Fibroblast of skin of left quadriceps (primary cell): ENCODE measurements at regions not wholly inside any gene's neighbourhood (a gene's known extent, or its start where the extent isn't known, plus 50 kb on each side); places are given as distances from the start of the nearest gene placed in this dataset.
A peak's percentile ranks its signal among the peaks of the same experiment; 100 is the strongest.

ENCODE experiments used
- DNase-seq, 2 experiments: peaks; one replicate each; pipeline ENCODE4 v3.0.0-alpha.2; 2013; ENCODE audit warnings: low read depth in 2 of 2

DNA sequence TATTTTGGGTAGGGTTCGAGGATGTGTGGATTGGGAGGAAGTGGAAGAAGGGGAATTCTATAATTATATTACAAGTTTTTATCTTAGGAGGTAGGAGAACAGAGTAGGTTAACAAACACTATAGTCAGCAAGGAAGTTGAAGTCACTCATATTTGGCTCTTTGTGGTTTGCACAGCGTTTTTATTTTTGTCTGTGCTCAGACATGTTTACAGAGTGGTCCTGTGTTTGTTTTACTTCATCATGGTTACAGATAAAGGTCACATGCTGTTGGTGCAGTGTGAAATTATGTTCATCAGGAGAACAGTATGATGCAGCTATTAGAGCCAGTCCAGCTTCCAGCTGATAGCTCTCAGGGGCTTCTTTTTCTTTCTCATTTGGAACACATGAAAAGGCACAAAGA lies 299.9 kb upstream of the SFRP2 start:
- no peak for DNase-seq

DNA sequence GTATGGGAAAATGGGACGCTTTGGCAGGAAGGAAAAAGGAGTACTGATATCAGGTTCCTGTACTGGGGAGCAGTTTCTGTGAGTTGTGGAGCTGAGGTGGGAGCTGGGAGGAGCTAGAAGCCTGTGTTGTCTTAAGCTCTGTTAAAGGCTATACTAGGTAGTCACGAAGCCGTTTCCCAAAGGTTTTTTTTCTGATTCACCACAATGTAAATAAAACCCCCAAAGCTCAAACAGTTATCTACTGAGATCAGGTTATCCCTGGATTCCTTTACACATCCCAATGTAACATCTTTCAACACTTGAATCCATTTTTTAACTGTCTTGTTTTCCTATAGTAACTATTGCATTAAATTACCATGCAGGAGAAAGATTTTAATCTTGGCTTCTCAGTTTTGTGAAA lies 297.4 kb upstream of the SFRP2 start:
- DNase-seq, result no peak

DNA sequence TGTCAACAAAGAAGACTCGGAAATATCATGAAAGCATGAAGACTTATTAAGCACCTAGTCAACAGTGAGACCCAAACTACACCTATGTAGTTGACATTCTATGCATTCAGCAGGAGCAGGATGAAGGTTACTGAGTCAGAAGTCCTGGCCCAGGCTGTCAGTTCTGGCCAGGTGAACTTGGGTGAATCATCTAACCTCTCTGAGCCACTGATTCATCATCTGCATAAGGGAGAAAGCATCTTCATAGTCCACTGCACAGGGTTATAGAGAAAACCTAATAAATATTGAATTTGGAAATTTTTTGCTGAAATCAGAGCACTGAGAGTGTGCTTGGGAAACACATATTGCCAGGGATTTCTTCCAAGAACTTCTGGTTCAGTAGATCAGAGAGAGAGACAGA lies 296.0 kb upstream of the SFRP2 start:
- DNase-seq, result no peak

DNA sequence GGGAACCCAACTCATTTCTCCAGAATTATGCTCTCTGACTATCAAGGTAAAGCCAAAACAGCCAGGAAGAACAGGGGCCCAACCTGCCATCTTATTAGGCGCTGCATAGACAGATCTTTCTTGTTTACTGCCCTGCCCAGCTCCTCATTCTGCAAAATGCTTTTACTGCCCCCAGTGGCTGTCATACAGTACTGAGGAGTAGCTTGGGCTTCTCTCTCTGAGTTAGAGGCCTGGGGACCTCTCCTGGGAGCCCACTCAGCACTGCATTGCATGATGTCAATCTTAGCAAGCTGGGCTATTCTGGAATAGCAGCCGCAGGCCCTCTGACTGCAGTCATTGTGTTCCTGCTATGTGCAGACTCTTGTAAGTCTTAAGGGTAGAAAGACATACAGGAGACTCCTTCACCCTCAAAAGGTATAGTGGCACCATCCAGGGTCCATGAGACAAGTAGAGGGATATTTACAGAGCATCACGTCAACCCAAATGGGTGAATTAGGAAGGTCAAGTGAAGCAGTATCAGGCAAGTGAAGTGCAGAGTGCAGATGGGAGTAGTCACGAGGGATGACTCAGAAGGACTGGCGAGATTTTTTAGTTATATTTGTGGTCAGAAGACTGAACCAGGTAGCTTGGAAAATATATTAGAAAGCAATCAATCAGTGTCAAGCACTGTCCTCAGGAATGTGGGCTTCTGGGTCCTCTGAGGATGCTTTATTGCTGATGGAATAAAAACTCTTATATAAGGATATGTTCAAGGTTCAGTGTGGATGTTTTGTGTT lies 294.1 kb upstream of the SFRP2 start:
- peak in 1 of 2 experiments; percentile 7 for DNase-seq

DNA sequence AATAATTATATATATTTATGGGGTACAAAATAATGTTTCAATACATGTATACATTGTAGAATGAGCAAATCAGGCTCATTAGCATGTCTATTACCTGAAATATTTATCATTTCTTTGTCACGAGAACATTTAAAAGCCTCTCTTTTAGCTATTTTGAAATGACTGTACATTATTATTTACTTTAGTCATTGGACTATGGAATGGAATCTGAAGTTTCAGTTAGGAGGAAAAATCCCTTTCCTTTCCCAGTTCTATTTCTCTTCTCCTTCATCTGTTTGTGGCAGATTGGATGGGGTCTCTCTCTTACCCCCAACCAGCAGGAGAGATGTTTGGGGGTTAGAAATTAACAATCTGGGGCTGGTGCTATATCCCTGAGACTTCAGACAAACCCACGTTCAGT lies 292.5 kb upstream of the SFRP2 start:
- no peak for DNase-seq

DNA sequence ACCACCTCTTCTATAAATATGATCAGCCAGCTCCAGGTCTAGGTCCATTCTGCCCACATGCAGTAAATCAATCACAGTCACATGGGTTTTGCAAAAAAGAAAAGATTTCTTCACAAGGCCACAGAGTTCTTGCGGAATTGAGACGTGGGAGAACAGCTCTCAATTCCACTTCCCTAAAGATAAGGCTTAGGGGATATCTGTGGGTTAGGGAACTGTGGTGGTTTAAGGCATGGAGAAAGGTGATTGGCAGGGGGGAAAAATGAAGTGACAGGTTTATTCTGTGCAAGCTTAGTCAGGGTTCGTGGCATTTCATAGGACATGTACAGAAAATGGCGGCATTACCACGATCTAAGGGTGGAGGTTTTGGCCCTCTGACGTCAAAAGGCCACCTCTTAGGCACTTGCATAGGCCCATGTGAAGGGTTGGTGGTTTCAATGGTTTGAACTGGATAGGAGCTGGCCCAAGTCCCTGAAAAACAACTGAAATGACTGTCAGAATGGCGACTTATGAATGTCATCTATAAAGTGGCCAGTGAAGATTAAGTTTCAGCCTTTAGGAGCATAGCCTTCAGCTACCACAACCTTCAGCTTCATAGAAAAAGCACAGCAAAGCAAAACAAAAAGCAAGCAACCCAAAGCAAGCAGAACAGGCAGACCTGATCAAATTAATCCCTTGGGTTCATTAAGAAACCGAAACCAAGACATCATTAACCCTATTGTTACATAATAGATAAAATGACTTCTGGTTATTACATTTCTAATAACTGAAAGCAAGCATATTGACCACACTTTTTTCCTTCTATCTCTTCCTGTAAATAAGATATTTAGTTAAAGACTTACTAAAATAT lies 289.8 kb upstream of the SFRP2 start:
- no peak for DNase-seq

DNA sequence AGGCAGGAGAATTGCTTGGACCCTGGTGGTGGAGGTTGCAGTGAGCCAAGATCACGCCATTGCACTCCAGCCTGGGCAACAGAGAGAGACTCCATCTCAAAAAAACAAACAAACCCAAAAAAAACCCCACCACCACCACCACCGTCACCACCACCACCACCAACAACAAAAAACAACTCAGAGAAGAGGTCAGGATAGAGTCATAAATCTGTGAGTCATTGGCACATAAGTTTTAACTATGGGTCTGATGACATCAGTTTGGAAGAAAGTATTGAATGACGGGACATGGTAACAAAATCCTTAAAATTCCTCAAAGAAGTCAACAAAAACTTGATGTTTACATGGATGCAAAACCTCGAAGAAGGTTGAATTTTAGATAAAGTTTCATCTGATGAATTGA lies 288.0 kb upstream of the SFRP2 start:
- DNase-seq, result no peak

DNA sequence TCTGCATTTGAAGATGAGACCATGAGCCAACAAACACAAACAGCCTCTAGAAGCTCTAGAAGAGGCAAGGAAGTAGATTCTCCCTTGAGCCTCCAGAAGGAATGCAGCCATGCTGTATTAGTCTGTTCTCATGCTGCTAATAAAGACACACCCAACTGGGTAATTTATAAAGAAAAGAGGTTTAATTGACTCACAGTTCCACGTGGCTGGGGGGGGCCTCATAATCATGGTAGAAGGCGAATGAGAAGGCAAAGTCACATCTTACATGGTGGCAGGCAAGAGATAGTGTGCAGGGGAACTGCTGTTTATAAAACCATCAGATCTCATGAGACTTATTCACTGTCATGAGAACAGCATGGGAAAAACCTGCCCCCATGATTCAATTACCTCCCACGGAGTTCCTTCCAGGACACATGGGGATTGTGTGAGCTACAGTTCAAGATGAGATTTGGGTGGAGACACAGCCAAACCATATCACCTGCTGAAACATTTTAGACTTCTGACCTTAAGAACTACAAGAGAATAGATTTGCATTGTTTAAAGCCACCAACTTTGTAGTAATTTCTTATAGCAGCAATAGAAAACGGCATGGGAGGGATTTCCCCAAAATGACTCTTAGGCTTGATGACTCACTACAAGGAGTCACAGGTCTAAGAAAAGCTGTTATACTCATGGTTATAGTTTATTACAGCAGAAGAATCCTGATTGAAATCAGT lies 284.4 kb upstream of the SFRP2 start:
- peak; percentile 27 to 32 for DNase-seq

DNA sequence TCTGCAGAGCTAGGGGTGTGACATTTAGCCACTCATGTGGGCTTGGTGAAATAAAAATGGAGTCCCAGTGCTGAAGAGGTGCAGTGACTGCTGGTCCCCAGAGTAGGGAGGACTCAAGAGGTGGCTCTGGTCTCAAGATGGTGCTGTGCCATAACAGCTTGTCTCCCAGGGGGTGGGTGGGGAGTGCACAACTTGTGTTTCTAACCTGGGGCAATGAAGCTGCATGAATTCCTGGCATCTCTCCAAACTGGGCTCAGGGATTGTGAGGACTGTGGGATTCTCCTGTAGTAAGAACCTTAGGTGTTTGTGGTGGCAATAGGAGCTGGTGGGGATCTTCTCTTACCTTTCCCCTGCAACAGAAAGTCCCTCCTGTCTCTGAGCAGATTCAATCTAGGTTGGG lies 278.9 kb upstream of the SFRP2 start:
- no peak for DNase-seq

DNA sequence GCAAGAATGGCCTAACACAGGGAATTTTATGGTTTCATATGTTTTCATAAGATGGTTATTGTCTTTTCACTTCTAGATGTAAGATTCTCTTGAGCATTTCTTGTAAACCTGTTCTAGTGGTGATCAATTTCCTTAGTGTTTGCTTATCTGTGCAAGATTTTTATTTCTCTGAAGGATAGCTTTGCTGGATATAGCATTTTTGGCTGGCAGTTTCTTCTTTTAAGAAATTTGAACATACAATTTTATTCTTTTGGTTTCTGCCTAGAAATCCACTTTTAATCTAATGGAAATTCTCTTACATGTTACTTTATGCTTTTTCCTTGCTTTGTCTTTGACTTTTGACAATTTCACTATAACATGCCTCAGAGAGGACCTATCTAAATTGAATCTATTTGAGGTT lies 276.5 kb upstream of the SFRP2 start:
- DNase-seq, result no peak

DNA sequence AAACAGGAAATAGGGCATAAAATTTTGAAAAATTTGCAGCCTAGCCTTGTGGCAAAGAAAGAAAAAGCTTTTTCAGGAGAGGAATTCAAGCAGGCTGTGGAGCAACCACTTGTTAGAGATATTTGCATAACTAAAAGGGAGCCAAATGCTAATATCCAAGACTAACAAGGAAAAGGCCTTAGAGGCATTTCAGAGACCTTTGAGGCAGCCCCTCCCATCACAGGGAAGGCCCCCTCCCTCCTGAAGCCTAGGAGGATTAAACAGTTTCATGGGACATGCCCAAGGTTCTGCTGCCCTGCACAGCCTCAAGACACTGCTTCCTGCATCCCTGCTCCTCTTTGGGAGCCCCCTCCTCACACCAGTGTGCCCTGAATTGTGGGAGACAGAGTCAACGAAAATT lies 275.4 kb upstream of the SFRP2 start:
- no peak for DNase-seq

DNA sequence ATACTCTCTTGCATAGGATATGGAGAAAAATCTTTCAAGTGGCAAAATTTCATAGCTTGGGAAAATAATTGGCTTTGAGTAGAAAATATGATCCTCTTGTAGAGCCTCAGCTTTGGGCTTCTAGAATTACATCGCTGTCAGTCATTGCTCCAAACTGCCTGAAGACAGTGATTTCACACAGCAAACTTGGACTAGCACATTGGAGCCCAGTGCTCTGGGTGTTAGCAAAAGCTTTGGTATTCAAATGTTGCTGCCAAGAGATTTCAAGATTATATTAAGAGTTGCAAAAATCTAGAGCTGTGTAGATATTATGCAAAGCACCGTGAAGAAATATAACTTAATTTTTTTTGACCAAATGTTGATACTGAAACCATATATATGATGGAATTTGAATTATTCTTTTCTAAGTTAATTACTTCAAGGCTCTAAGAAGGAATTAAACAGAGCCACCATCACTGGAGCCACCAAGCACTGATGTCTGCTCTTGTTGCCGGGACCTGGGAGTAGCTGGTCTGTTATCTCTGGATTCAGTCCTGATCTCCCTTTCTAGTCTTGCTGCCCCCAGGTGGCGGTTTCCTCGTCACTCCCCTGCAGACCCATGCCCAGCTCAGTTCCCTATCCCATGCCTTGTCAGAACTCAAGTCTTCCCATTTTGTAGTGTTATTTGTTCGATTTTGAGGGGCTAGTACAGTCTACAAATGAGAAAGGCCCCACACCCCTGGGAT lies 260.7 kb upstream of the SFRP2 start:
- DNase-seq, result peak; percentile 49 to 60

DNA sequence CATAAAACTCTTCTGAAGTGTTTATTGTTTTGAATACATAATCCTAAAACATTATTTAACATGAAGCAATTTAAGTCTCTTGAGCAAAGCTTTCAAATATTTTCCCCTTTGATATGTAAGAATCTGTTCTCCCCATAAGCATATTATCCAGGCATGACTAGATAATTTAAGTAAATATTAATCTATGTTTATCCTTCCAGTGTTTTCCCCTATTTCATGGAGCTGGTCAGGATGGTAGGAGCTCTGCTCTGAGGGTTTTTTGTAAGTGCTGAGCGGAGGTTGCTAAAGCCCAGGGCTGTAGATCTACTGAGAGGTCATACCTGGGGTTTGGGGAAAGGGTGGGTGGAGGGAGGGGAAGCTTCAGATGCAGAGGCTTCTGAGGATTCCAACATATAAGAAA lies 258.9 kb upstream of the SFRP2 start:
- DNase-seq, result no peak

DNA sequence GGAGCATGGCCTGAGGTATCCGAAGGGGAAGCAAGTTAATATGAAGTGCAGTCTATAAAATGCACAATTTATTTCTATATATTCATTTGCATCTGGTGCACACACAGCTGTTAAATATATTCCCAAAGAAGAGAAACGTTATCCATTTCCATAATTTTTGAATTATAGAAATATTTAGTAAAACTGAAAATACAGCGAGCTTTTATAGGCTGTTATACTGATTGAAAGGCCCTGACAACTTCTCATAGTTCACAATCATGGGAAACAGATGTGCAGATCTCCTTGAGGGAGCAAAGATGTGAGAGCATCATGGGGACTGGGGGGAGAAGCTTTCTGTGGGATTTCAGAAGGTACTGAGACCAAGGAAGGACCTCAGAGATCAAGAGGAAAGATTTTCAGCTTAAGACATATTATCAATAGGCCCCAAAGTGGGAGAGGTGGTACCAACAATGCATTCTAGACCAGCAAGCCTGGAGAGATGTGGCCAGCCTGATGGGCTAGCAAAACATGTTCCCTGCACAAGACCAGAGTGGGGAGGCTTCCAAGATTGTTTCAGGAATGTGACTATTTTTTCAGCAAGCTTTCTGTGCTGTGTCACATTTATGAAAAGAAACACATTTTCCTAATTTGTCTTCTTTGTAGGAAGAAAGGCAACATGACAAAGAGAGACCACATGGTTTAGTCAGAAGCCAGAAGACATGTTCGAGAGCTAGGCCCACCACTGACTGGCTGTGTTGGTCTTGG lies 256.0 kb upstream of the SFRP2 start:
- no peak for DNase-seq

DNA sequence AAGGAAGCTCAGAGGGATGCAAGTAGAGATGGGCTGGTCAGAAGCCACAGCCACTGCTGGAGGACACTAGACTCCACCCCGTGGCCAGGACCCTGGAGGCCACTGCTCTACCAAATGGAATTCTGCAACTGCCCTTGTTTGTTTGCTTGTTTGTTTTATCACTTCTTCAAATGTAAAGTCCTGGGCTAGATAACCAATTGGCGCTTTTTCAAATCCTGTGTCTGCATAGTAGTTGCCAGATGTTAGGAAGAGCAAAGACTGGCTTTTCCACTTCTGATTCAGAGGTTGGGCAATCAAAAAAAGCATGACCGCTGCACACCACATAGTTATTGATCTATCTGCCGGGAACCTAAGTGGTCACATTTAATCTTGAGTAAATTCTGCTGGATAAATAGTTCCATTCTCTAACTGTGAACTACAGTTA lies 255.2 kb upstream of the SFRP2 start:
- no peak for DNase-seq

DNA sequence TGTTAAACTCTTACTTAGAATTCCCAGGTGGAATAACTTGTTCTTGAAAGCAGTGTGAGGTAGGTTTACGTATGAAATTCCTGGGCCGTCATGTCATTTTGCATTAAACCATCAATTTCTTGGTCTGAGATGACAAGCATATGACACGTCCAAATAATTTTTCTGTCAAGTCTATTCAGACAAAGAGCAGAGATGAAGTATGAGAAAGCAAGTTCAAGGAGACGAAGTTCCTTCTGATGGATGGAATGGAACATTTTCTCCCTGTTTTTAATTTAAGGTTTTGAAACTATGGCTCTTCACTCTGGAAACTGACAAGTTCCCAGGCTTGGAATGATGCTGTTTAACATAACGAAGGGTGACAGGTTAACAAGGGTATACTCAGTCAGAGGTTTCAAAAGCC lies 252.8 kb upstream of the SFRP2 start:
- DNase-seq, result no peak

DNA sequence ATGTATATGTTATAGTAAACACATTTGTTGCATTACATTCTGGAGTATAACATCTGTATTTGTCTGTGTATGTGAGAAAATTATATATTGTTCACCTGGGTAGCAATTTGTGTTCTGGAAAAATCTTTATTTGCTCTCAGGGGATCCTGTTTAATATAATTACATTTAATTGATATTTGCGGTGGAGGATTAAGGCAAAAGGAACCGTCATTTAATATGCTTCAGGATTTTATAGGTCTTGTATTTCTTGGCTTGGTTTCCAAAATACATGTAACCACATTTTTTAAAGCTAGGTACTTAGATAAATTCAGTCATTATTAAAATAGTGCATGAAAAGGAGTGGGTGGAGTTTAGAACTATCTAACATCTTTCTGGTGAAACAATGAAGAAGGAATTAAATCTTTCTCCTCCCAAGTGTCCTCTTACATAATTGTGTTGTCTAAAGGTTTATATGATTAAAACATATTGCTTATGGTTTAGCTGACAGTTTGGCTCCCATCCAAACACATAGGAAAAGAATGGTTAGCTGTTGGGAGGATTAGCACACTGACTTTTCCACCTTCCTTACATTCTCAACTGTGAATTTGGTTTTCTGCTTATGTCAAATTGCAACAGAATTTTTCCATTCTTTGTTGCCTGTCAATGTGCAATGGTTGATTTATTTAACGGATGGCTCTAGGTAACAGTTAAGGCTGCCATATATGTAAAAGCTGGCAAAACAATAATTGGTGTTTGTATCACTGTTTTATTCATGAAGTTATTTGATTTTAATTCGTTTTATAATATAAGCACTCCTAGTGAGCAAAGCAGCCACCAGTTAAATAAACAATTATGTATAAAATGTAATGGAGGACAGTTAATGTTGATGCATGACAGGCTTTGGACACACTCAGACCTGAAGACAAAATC lies 250.8 kb upstream of the SFRP2 start:
- no peak for DNase-seq

DNA sequence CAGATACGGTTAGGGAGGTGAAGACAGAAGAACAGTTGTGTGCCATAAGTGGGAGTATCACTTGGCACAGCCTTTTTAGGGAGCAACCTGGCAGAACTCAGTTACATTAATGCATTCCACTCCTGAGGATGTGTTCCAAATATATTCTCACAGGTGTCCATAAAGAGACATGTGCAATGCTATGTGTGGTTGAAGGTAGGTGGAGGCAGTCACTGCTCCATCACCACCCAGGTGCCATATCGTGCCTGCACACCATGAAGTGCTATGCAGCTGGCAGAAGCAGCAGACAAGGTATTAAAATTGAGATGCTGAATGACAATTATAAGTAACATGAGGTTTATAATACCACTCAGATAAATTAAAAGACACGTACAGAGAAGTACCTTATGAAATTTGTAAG lies 248.0 kb upstream of the SFRP2 start:
- DNase-seq, result no peak

DNA sequence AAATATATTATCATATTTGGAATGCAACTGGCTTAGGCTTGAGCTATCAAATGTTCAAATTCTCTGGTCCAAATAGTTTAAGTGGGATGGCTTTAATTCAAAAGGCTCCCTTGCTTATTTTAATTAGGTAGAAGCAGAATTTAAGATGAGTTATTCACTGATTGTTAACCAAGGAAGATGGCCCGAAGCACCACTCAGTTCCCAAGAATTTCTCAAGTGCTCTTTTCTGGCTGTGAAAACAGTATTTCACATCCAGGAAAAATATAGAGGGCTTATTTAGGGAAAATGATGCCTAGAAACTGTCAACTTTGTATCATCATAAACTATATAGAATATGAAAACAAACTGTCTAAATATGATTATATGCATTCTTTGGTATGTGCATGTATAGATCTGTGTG lies 246.5 kb upstream of the SFRP2 start:
- no peak for DNase-seq

DNA sequence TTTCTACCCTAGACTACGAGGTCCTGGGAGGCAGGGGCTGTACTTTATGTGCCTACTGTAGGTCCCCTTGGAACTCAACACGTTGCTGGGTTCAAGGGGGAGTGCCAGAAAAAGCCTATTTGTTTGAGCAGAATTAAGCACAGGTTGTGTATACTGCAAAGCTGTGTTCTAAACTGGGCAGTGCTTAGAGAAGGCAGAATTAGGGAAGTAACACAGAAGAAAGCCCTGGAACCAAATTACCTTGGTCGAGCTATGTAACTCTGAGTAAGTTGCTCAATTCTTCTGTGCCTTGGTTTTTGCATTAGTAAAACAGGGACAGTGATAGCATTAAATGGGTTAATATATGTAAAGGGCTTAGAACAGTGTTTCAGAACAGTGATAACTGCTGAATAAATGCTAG lies 245.0 kb upstream of the SFRP2 start:
- DNase-seq, result no peak
